Activated naive CD8-positive, alpha-beta T cell (primary cell): ENCODE measurements at regions not wholly inside any gene's neighbourhood (a gene's known extent, or its start where the extent isn't known, plus 50 kb on each side); places are given as distances from the start of the nearest gene placed in this dataset.
A peak's percentile ranks its signal among the peaks of the same experiment; 100 is the strongest.

Source experiments
- H3K27ac Mint-ChIP-seq: one replicate; pipeline ENCODE4 v1.8.0; 2021; ENCODE audit warnings: mixed read lengths
- H3K27me3 Mint-ChIP-seq: one replicate; pipeline ENCODE4 v1.8.0; 2021; ENCODE audit warnings: mixed read lengths
- H3K36me3 Mint-ChIP-seq: one replicate; pipeline ENCODE4 v1.8.0; 2021; ENCODE audit warnings: mixed read lengths
- H3K4me1 Mint-ChIP-seq: one replicate; pipeline ENCODE4 v1.8.0; 2021; ENCODE audit warnings: low read depth, mixed read lengths
- H3K4me3 Mint-ChIP-seq: one replicate; pipeline ENCODE4 v1.8.0; 2021; ENCODE audit warnings: mild to moderate bottlenecking, mixed read lengths
- H3K9me3 Mint-ChIP-seq: one replicate; pipeline ENCODE4 v1.8.0; 2021; ENCODE audit warnings: low read depth, mixed read lengths

GRCh38 chr11:62048100-62048499 is 75.7 kb upstream of the INCENP start:
- Mint-ChIP-seq H3K9me3 (no peaks in the 10 kb centered on the region), H3K27me3 (peaks cover 3% of the 10 kb centered on the region), H3K36me3 (no peaks in the 10 kb centered on the region), H3K27ac (no peak overlapping the region), H3K4me1 (no peaks in the 10 kb centered on the region), H3K4me3 (no peak overlapping the region)

- no peaks in the 10 kb centered on the region for H3K36me3 Mint-ChIP-seq
- peaks cover 3% of the 10 kb centered on the region for H3K27me3 Mint-ChIP-seq
- H3K9me3 Mint-ChIP-seq: no peaks in the 10 kb centered on the region
- H3K27ac Mint-ChIP-seq: no peak overlapping the region
- no peak overlapping the region for H3K4me3 Mint-ChIP-seq
- no peaks in the 10 kb centered on the region for H3K4me1 Mint-ChIP-seq
Observed at GRCh38 chr11:62046568-62047100, 77.2 kb upstream of the INCENP start.

- H3K27ac Mint-ChIP-seq: no peak overlapping the region
- peaks cover 7% of the 10 kb centered on the region for H3K27me3 Mint-ChIP-seq
- H3K36me3 Mint-ChIP-seq: no peaks in the 10 kb centered on the region
- no peaks in the 10 kb centered on the region for H3K9me3 Mint-ChIP-seq
- H3K4me3 Mint-ChIP-seq: no peak overlapping the region
- H3K4me1 Mint-ChIP-seq: no peaks in the 10 kb centered on the region
Observed at GRCh38 chr11:62044639-62045121, 77.2 kb upstream of the FTH1 start.

GRCh38 chr11:62035293-62035692 is 67.9 kb upstream of the FTH1 start:
- Mint-ChIP-seq H3K27me3 (no peaks in the 10 kb centered on the region), H3K27ac (no peak overlapping the region), H3K36me3 (no peaks in the 10 kb centered on the region), H3K4me1 (peaks cover 4% of the 10 kb centered on the region), H3K4me3 (no peak overlapping the region), H3K9me3 (no peaks in the 10 kb centered on the region)

GRCh38 chr11:62034036-62034338 is 66.6 kb upstream of the FTH1 start:
- H3K9me3 Mint-ChIP-seq: no peaks in the 10 kb centered on the region
- H3K4me1 Mint-ChIP-seq: peaks cover 4% of the 10 kb centered on the region
- H3K4me3 Mint-ChIP-seq: no peak overlapping the region
- H3K36me3 Mint-ChIP-seq: no peaks in the 10 kb centered on the region
- no peaks in the 10 kb centered on the region for H3K27me3 Mint-ChIP-seq
- H3K27ac Mint-ChIP-seq: no peak overlapping the region

GRCh38 chr11:62033191-62034035 is 66.0 kb upstream of the FTH1 start:
- Mint-ChIP-seq H3K36me3 (no peaks in the 10 kb centered on the region), H3K4me1 (peaks cover 4% of the 10 kb centered on the region), H3K4me3 (no peak overlapping the region), H3K27me3 (no peaks in the 10 kb centered on the region), H3K27ac (no peak overlapping the region), H3K9me3 (no peaks in the 10 kb centered on the region)

GRCh38 chr11:62030071-62030684 is 62.7 kb upstream of the FTH1 start:
- H3K4me1 Mint-ChIP-seq: peaks cover 16% of the 10 kb centered on the region
- H3K36me3 Mint-ChIP-seq: no peaks in the 10 kb centered on the region
- H3K4me3 Mint-ChIP-seq: no peak overlapping the region
- H3K27me3 Mint-ChIP-seq: no peaks in the 10 kb centered on the region
- H3K27ac Mint-ChIP-seq: no peak overlapping the region
- no peaks in the 10 kb centered on the region for H3K9me3 Mint-ChIP-seq

- H3K9me3 Mint-ChIP-seq: no peaks in the 10 kb centered on the region
- H3K36me3 Mint-ChIP-seq: no peaks in the 10 kb centered on the region
- H3K27ac Mint-ChIP-seq: no peak overlapping the region
- no peaks in the 10 kb centered on the region for H3K27me3 Mint-ChIP-seq
- H3K4me1 Mint-ChIP-seq: peaks cover 17% of the 10 kb centered on the region
- H3K4me3 Mint-ChIP-seq: no peak overlapping the region
Observed at GRCh38 chr11:62026739-62027370, 59.4 kb upstream of the FTH1 start.

- peaks cover 17% of the 10 kb centered on the region for H3K4me1 Mint-ChIP-seq
Observed at GRCh38 chr11:62025487-62026105, 58.2 kb upstream of the FTH1 start.

GRCh38 chr11:62024936-62025486 is 57.6 kb upstream of the FTH1 start:
- peak overlapping the region; percentile 70 for H3K27ac Mint-ChIP-seq
- H3K4me3 Mint-ChIP-seq: peak overlapping the region; percentile 78
- H3K27me3 Mint-ChIP-seq: no peaks in the 10 kb centered on the region
- H3K36me3 Mint-ChIP-seq: peaks cover 5% of the 10 kb centered on the region
- peaks cover 6% of the 10 kb centered on the region for H3K9me3 Mint-ChIP-seq
- peaks cover 17% of the 10 kb centered on the region for H3K4me1 Mint-ChIP-seq

More at GRCh38 chr11:62025487-62026105, 58.2 kb upstream of the FTH1 start:
- H3K27ac Mint-ChIP-seq: peak overlapping the region; percentile 70
- H3K36me3 Mint-ChIP-seq: peaks cover 5% of the 10 kb centered on the region
- no peaks in the 10 kb centered on the region for H3K27me3 Mint-ChIP-seq
- peaks cover 6% of the 10 kb centered on the region for H3K9me3 Mint-ChIP-seq
- peak overlapping the region; percentile 78 for H3K4me3 Mint-ChIP-seq

- Mint-ChIP-seq H3K9me3 (peaks cover 6% of the 10 kb centered on the region), H3K4me3 (no peak overlapping the region), H3K4me1 (peaks cover 17% of the 10 kb centered on the region)
Observed at GRCh38 chr11:62022211-62022610, 54.8 kb upstream of the FTH1 start.

GRCh38 chr11:62020661-62021060 is 53.2 kb upstream of the FTH1 start:
- Mint-ChIP-seq H3K4me1 (peaks cover 10% of the 10 kb centered on the region), H3K27ac (no peak overlapping the region), H3K27me3 (no peaks in the 10 kb centered on the region), H3K9me3 (peaks cover 6% of the 10 kb centered on the region), H3K36me3 (peaks cover 5% of the 10 kb centered on the region), H3K4me3 (no peak overlapping the region)

More at GRCh38 chr11:62022211-62022610, 54.8 kb upstream of the FTH1 start:
- no peak overlapping the region for H3K27ac Mint-ChIP-seq
- H3K36me3 Mint-ChIP-seq: peaks cover 5% of the 10 kb centered on the region
- no peaks in the 10 kb centered on the region for H3K27me3 Mint-ChIP-seq

- H3K27me3 Mint-ChIP-seq: no peaks in the 10 kb centered on the region
- no peaks in the 10 kb centered on the region for H3K4me1 Mint-ChIP-seq
- H3K27ac Mint-ChIP-seq: no peak overlapping the region
- H3K9me3 Mint-ChIP-seq: peaks cover 6% of the 10 kb centered on the region
- peaks cover 5% of the 10 kb centered on the region for H3K36me3 Mint-ChIP-seq
- H3K4me3 Mint-ChIP-seq: no peak overlapping the region
Observed at GRCh38 chr11:62018981-62019664, 51.7 kb upstream of the FTH1 start.
